GM12878 (cell line): ENCODE measurements at regions not wholly inside any gene's neighbourhood (a gene's known extent, or its start where the extent isn't known, plus 50 kb on each side); places are given as distances from the start of the nearest gene placed in this dataset.

ENCODE experiments used
- ATAC-seq: fragments of 200-7000 bp; cut with Tn5 transposase; 3 replicates; pipeline ENCODE4 v1.9.1; 2020; ENCODE audit warnings: mild to moderate bottlenecking, moderate library complexity
- BruUV-seq: library from RNA; stranded (reverse); fragments of 400-500 nt; replicated peaks from 2 replicates; lab custom pipeline; 2021; lab: Mats Ljungman, UMichigan
- CTCF ChIA-PET: fragments of 300-600 bp; sonication (Branson Sonifier 250); formaldehyde crosslinking; extraction: SDS; loops from one replicate; lab custom pipeline; 2021; ENCODE audit warnings: inconsistent platforms; lab: Yijun Ruan, JAX
- POLR2A ChIA-PET: fragments of 350-600 bp; formaldehyde crosslinking; extraction: SDS; loops from one replicate; lab custom pipeline; 2021; ENCODE audit warnings: inconsistent platforms; lab: Charles Lee
- RAD21 ChIA-PET: fragments of 300-600 bp; sonication (Branson Sonifier 250); formaldehyde crosslinking; loops from one replicate; lab custom pipeline; 2023; ENCODE audit warnings: antibody characterized with exemption; ENCODE audit not compliant: unreplicated experiment; lab: Charles Lee
- SMC1A ChIA-PET: fragments of 300-600 bp; sonication (Branson Sonifier 250); formaldehyde crosslinking; loops from one replicate; lab custom pipeline; 2023; ENCODE audit not compliant: unreplicated experiment, uncharacterized antibody; lab: Charles Lee
- DNase-seq: peaks from one replicate; pipeline ENCODE4 v3.0.0-alpha.2; 2011; ENCODE audit warnings: low read depth, low spot score
- FAIRE-seq: peaks from 3 replicates; lab custom pipeline; 2011; peaks lifted over from hg19 to GRCh38; lab: Jason Lieb, UNC
- H2AFZ ChIP-seq: 2 replicates; pipeline ENCODE4 v1.6.0; 2011; ENCODE audit warnings: low read depth, low read length, control low read depth; ENCODE audit not compliant: control insufficient read depth
- H3K27ac ChIP-seq: 2 replicates; pipeline ENCODE4 v1.5.1; 2011; ENCODE audit warnings: control low read depth; ENCODE audit not compliant: control insufficient read depth, insufficient read depth
- H3K27me3 ChIP-seq, 2 experiments: replicated peaks in 1 of 2; 2 replicates each; pipeline versions ENCODE4 v1.6.0 to v1.6.1; 2011; ENCODE audit warnings: low read length in 1 of 2; ENCODE audit not compliant: control insufficient read depth in 2 of 2, insufficient read depth in 2 of 2
- H3K36me3 ChIP-seq, 2 experiments: 2 replicates each; pipeline ENCODE4 v1.5.1; 2011; ENCODE audit warnings: low read length in 1 of 2; ENCODE audit not compliant: control insufficient read depth in 2 of 2, insufficient read depth in 2 of 2
- H3K4me1 ChIP-seq: 2 replicates; pipeline ENCODE4 v1.6.1; 2011; ENCODE audit warnings: mild to moderate bottlenecking, low read length, moderate library complexity, mixed read lengths; ENCODE audit not compliant: control insufficient read depth, insufficient read depth
- H3K4me2 ChIP-seq: 2 replicates; pipeline ENCODE4 v1.6.0; 2011; ENCODE audit warnings: control low read depth; ENCODE audit not compliant: control insufficient read depth, insufficient read depth
- H3K4me3 ChIP-seq: fragments of 200-600 bp; sonication (generic); 2 replicates; pipeline ENCODE4 v1.5.1; 2016
- H3K79me2 ChIP-seq: 2 replicates; pipeline ENCODE4 v1.6.0; 2011; ENCODE audit warnings: low read length; ENCODE audit not compliant: control insufficient read depth, insufficient read depth
- H3K9ac ChIP-seq: 2 replicates; pipeline ENCODE4 v1.8.0; 2011; ENCODE audit warnings: low read length, control low read depth, mixed read lengths; ENCODE audit not compliant: control insufficient read depth, insufficient read depth
- H3K9me3 ChIP-seq: replicated peaks from 3 replicates; pipeline ENCODE4 v1.5.1; 2011; ENCODE audit warnings: mild to moderate bottlenecking, low read length; ENCODE audit not compliant: control insufficient read depth, insufficient read depth
- H4K20me1 ChIP-seq: 2 replicates; pipeline ENCODE4 v1.6.0; 2011; ENCODE audit not compliant: control insufficient read depth, insufficient read depth
- ATF7 ChIP-seq: fragments of 450-650 bp; IDR thresholded peaks from 2 replicates; pipeline ENCODE4 v1.6.1; 2016; ENCODE audit warnings: low read depth, mild to moderate bottlenecking
- BMI1 ChIP-seq: fragments of 450-650 bp; IDR thresholded peaks from 2 replicates; pipeline ENCODE4 v1.6.1; 2016; ENCODE audit warnings: mild to moderate bottlenecking, moderate library complexity, borderline replicate concordance
- BRCA1 ChIP-seq: IDR thresholded peaks from 2 replicates; pipeline ENCODE4 v1.6.1; 2011; ENCODE audit warnings: low read depth, low read length, improper control_type of control experiment
- CREM ChIP-seq: IDR thresholded peaks from 2 replicates; pipeline ENCODE4 v1.6.1; 2014; ENCODE audit warnings: antibody characterized with exemption, low read depth
- MTA3 ChIP-seq: IDR thresholded peaks from 2 replicates; pipeline ENCODE4 v1.6.1; 2012; ENCODE audit warnings: low read length, inconsistent platforms, borderline replicate concordance
- NFYB ChIP-seq: IDR thresholded peaks from 2 replicates; pipeline ENCODE4 v1.6.1; 2011; ENCODE audit warnings: low read depth, mild to moderate bottlenecking, low read length, improper control_type of control experiment, moderate library complexity; ENCODE audit not compliant: insufficient read depth
- TCF12 ChIP-seq: IDR thresholded peaks from 2 replicates; pipeline ENCODE4 v1.6.1; 2011; ENCODE audit warnings: low read depth, mild to moderate bottlenecking, low read length
- WRNIP1 ChIP-seq: IDR thresholded peaks from 2 replicates; pipeline ENCODE4 v1.6.1; 2011; ENCODE audit warnings: low read depth, low read length, improper control_type of control experiment, borderline replicate concordance
- ZZZ3 ChIP-seq: IDR thresholded peaks from 2 replicates; pipeline ENCODE4 v1.6.1; 2011; ENCODE audit warnings: low read depth; ENCODE audit not compliant: control insufficient read depth, insufficient read length
- WGBS: methylation state at CpG from one replicate; pipeline ENCODE4 v1.1.6; 2016; ENCODE audit warnings: low lambda C conversion rate; ENCODE audit not compliant: insufficient replicate concordance, insufficient coverage; ENCODE audit errors: missing lambda C conversion rate; 5-methylcytosine and 5-hydroxymethylcytosine counted together
- in situ Hi-C: fragments of 300-500 bp; cut with MboI; formaldehyde crosslinking; loops from 9 replicates; pipeline ENCODE4 v1.14.3; 2018; ENCODE audit warnings: mixed read lengths
- intact Hi-C: fragments of 100-400 bp; cut with micrococcal nuclease; formaldehyde crosslinking; loops from one replicate; pipeline ENCODE4 v1.14.2; 2022; ENCODE audit not compliant: unreplicated experiment
- TF ChIP-seq, protein P1 (sequence below): IDR thresholded peaks from 2 replicates; pipeline ENCODE4 v1.6.1; 2012; ENCODE audit warnings: improper control_type of control experiment, low read depth, low read length; ENCODE audit not compliant: insufficient replicate concordance
- TF ChIP-seq, protein P2 (sequence below): IDR thresholded peaks from 2 replicates; pipeline ENCODE4 v1.6.1; 2011; ENCODE audit warnings: mild to moderate bottlenecking, low read depth, low read length, moderate library complexity; ENCODE audit not compliant: insufficient replicate concordance
- TF ChIP-seq, protein P3 (sequence below): IDR thresholded peaks from 2 replicates; pipeline ENCODE4 v1.6.1; 2011; ENCODE audit warnings: borderline replicate concordance, low read depth, mild to moderate bottlenecking, moderate library complexity, mixed read lengths, low read length; ENCODE audit not compliant: insufficient read depth; ENCODE audit errors: extremely low read length
- TF ChIP-seq, protein P4 (sequence below): fragments of 450-650 bp; IDR thresholded peaks from 2 replicates; pipeline ENCODE4 v1.6.1; 2014; ENCODE audit warnings: mild to moderate bottlenecking

DNA sequence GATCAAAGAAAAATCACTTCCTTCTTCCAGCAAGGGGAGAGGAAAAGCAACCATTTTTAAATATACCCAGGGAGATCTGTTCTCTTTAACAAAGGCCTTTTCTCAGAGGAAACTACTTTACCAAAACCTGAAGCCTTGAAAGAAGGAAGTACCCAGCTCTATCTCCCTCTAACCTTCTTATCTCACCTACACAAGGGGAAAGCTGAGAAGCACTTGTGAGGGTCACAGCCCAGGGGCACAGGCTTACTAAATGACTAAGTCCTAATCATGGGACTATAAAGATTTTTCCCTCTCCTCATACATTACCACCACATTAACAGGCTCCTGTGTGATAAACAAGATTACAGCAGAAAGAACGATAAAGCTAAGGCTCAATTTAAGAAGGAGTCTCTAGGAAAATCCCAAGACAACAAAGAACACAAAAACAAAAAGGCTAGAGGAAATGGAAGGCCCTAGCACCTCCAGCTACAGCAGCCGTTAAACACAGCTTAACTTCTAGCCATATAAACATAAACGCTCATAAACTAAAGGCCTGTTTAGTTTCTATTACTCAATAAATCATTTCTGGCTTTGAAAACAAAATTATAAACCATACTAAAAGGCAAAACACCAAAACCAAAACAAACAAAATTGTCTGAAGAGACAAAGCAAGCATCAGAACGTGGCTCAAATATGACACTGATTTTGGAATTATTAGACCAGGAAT is 284.9 kb upstream of the ECI2 start (continued):
- TF ChIP-seq, protein P1, sequence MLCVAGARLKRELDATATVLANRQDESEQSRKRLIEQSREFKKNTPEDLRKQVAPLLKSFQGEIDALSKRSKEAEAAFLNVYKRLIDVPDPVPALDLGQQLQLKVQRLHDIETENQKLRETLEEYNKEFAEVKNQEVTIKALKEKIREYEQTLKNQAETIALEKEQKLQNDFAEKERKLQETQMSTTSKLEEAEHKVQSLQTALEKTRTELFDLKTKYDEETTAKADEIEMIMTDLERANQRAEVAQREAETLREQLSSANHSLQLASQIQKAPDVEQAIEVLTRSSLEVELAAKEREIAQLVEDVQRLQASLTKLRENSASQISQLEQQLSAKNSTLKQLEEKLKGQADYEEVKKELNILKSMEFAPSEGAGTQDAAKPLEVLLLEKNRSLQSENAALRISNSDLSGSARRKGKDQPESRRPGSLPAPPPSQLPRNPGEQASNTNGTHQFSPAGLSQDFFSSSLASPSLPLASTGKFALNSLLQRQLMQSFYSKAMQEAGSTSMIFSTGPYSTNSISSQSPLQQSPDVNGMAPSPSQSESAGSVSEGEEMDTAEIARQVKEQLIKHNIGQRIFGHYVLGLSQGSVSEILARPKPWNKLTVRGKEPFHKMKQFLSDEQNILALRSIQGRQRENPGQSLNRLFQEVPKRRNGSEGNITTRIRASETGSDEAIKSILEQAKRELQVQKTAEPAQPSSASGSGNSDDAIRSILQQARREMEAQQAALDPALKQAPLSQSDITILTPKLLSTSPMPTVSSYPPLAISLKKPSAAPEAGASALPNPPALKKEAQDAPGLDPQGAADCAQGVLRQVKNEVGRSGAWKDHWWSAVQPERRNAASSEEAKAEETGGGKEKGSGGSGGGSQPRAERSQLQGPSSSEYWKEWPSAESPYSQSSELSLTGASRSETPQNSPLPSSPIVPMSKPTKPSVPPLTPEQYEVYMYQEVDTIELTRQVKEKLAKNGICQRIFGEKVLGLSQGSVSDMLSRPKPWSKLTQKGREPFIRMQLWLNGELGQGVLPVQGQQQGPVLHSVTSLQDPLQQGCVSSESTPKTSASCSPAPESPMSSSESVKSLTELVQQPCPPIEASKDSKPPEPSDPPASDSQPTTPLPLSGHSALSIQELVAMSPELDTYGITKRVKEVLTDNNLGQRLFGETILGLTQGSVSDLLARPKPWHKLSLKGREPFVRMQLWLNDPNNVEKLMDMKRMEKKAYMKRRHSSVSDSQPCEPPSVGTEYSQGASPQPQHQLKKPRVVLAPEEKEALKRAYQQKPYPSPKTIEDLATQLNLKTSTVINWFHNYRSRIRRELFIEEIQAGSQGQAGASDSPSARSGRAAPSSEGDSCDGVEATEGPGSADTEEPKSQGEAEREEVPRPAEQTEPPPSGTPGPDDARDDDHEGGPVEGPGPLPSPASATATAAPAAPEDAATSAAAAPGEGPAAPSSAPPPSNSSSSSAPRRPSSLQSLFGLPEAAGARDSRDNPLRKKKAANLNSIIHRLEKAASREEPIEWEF: no peak
- no peak for TF ChIP-seq MTA3
- TF ChIP-seq WRNIP1: no peak

DNA sequence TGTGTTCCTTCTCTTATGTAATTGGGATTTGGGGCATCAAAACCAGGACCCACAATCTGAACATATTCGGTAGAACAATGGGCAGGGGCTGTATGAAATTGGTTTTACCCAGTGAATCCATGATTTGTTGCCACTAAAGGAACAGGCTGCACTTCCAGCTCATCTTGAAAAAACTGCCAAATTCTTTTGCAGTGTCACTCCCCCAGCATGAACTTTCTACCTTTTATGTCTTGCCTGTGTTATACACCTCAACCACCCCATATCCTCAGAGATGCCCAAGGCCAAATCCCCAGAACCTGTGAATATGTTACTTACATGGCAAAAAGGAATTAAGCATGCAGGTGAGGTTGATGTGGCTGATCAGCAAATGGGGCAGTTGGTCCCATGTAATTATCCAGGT is 280.2 kb upstream of the ECI2 start:
- no peak overlapping the region for H2AFZ ChIP-seq
- no peaks in the 10 kb centered on the region for H3K36me3 ChIP-seq
- ATAC-seq (no peak), FAIRE-seq (no peak), DNase-seq (no peak)
- intact Hi-C loops (no loop called here), in situ Hi-C loops (no loop called here)
- H3K9ac ChIP-seq: no peak overlapping the region
- ChIA-PET CTCF (no interaction called here), SMC1A (no interaction called here), POLR2A (no interaction called here), RAD21 (no interaction called here)
- 33% methylated on average over 1 of the region's 1 CpG for WGBS
- BruUV-seq: no TSS peak
- no peak overlapping the region for H3K4me2 ChIP-seq
- no peak overlapping the region for H3K27ac ChIP-seq
- no peak overlapping the region for H3K4me3 ChIP-seq
- no peaks in the 10 kb centered on the region for H3K79me2 ChIP-seq
- H3K27me3 ChIP-seq: no peaks in the 10 kb centered on the region
- no peaks in the 10 kb centered on the region for H4K20me1 ChIP-seq
- no peaks in the 10 kb centered on the region for H3K4me1 ChIP-seq
- no peaks in the 10 kb centered on the region; the same call in 2 of the 3 replicates for H3K9me3 ChIP-seq
- no peak for TF ChIP-seq CREM
- no peak for TF ChIP-seq NFYB
- TF ChIP-seq TCF12: no peak
- TF ChIP-seq, protein P2, sequence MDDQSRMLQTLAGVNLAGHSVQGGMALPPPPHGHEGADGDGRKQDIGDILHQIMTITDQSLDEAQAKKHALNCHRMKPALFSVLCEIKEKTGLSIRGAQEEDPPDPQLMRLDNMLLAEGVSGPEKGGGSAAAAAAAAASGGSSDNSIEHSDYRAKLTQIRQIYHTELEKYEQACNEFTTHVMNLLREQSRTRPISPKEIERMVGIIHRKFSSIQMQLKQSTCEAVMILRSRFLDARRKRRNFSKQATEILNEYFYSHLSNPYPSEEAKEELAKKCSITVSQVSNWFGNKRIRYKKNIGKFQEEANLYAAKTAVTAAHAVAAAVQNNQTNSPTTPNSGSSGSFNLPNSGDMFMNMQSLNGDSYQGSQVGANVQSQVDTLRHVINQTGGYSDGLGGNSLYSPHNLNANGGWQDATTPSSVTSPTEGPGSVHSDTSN: no peak
- TF ChIP-seq, protein P3, sequence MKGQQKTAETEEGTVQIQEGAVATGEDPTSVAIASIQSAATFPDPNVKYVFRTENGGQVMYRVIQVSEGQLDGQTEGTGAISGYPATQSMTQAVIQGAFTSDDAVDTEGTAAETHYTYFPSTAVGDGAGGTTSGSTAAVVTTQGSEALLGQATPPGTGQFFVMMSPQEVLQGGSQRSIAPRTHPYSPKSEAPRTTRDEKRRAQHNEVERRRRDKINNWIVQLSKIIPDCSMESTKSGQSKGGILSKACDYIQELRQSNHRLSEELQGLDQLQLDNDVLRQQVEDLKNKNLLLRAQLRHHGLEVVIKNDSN: no peak
- no peak for TF ChIP-seq ATF7
- TF ChIP-seq ZZZ3: no peak
- TF ChIP-seq, protein P4, sequence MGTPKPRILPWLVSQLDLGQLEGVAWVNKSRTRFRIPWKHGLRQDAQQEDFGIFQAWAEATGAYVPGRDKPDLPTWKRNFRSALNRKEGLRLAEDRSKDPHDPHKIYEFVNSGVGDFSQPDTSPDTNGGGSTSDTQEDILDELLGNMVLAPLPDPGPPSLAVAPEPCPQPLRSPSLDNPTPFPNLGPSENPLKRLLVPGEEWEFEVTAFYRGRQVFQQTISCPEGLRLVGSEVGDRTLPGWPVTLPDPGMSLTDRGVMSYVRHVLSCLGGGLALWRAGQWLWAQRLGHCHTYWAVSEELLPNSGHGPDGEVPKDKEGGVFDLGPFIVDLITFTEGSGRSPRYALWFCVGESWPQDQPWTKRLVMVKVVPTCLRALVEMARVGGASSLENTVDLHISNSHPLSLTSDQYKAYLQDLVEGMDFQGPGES: no peak
- TF ChIP-seq BRCA1: no peak
- no peak for TF ChIP-seq BMI1
